ENCODE measurements at regions not wholly inside any gene's neighbourhood (a gene's known extent, or its start where the extent isn't known, plus 50 kb on each side); places are given as distances from the start of the nearest gene placed in this dataset.

DNA sequence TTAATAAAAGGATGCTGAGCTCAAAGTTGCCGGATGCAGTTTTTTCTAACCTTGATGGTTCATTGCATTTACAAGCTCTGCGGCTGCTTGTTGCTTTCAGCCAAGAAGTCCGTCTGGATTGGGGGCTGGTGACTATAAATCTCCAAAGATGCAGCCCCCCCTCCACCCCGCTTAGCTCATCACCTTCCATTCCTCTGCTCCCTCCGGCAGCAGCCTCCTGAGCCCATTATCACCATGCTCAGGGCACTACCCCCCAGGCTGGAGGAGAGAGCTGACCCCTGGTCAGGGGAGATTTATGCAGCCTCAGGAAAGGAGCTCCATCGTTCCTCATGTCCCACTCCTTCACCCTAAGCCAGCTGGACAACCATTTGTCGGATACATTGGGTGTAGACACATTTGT lies 55.3 kb upstream of the ZRANB1 start:
- CTCF ChIA-PET = no interaction called here
- ATAC-seq (no peak), DNase-seq (no peak)
- Mint-ChIP-seq H3K27me3 (no peaks in the 10 kb centered on the region), H3K27ac (no peak overlapping the region), H3K4me3 (no peak overlapping the region), H3K36me3 (ENCODE audit: low read depth) (no peaks in the 10 kb centered on the region), H3K9me3 (ENCODE audit: low read depth) (peaks cover 9% of the 10 kb centered on the region), H3K4me1 (no peaks in the 10 kb centered on the region)
- intact Hi-C loops (cut with DNase I, micrococcal nuclease) = no loop called here
- POLR2A ChIA-PET = interaction anchor here (0.5 to 1.1 kb wide), 3 partner anchors 11 to 467 kb away, joined by 3 to 5 read pairs (median 4); no protein-coding TSS in a partner anchor

DNA sequence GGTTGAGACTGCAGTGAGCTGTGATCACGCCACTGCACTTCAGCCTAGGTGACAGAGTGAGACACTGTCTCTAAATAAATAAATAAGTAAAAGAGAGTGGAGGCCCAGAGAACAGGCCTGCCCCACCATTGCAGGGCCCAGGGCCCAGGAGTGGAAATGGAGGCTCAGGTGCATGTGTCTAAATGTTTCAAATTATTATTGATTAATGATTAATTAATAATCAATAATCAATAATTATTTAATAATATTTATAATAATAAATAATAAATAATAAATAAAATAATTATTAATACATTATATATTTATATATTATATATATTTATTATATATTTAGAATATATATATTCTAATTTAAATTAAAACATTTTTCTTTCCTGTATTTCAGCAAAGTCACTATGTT lies 53.7 kb upstream of the ZRANB1 start:
- Mint-ChIP-seq H3K36me3 (ENCODE audit: low read depth) (no peaks in the 10 kb centered on the region), H3K9me3 (ENCODE audit: low read depth) (no peaks in the 10 kb centered on the region)
- CTCF ChIA-PET = interaction anchor here (0.7 kb wide), 1 partner anchor 1402 kb away, joined by 3 read pairs; no protein-coding TSS in a partner anchor

DNA sequence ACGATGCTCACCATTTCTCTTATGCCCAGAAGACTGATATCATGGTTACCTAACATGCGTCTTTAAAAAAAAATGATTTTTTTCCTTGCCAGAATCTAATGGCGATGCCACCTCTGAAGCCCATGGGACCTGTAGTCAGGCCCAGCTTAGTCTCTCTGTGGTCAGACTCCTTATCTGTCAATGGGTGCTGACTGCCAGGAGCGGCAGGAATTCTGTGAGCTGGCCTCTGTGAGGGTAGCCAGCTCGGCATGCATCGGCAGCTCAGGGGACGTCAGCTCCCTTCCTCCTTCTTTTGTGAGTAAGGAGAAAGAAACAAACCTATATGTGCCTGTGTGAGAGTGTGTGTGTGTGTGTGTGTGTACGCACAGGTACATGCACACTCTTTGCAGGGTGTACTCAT lies 49.9 kb upstream of the ZRANB1 start:
- no peak for DNase-seq
- POLR2A ChIA-PET = interaction anchor here (0.5 kb wide), 1 partner anchor 561 kb away, joined by 3 read pairs; no protein-coding TSS in a partner anchor
- no peaks in the 10 kb centered on the region for H3K36me3 Mint-ChIP-seq (ENCODE audit: low read depth)
- CTCF ChIA-PET = no interaction called here
- no peaks in the 10 kb centered on the region for H3K9me3 Mint-ChIP-seq (ENCODE audit: low read depth)
- ATAC-seq = no peak
- H3K4me1 Mint-ChIP-seq = no peaks in the 10 kb centered on the region
- no peak overlapping the region for H3K4me3 Mint-ChIP-seq
- no peaks in the 10 kb centered on the region for H3K27me3 Mint-ChIP-seq
- intact Hi-C loops (cut with DNase I, micrococcal nuclease) = no loop called here
- H3K27ac Mint-ChIP-seq = no peak overlapping the region

More for the DNA sequence above, 53.7 kb upstream of the ZRANB1 start:
- ATAC-seq (no peak), DNase-seq (no peak)
- Mint-ChIP-seq H3K4me1 (no peaks in the 10 kb centered on the region), H3K27ac (no peak overlapping the region), H3K27me3 (no peaks in the 10 kb centered on the region), H3K4me3 (no peak overlapping the region)
- intact Hi-C loops (cut with DNase I, micrococcal nuclease) = no loop called here
- POLR2A ChIA-PET = interaction anchor here (0.9 to 1.1 kb wide), 2 partner anchors 28 to 269 kb away, joined by 3 to 8 read pairs; no protein-coding TSS in a partner anchor

All from activated CD4-positive, alpha-beta T cell treated with anti-CD3 and anti-CD28 coated beads for 36 hours (primary cell).